ENCODE measurements at regions not wholly inside any gene's neighbourhood (a gene's known extent, or its start where the extent isn't known, plus 50 kb on each side); places are given as distances from the start of the nearest gene placed in this dataset.

DNA sequence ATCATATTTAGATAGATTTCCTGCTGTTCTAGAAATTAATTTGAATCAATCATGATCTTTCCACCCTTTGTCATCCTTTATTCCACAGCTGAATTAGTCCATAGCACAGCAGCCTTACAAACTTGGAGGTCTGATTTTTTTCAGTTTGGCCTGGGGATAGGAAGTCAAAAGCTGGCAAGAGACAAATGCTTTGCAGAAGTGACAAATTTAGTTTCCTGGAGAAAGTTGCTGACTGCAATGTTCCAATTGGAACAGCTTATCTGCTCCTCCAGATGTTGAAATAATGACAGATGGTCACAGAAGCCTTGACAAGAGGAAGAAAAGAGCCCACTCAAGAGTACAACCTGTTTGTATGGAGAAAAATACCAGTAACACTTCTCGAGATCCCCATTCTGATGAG, 1276.1 kb upstream of the CDH8 start:
- H3K4me3 ChIP-seq = no peak overlapping the region
- H3K36me3 ChIP-seq = no peaks in the 10 kb centered on the region
- H3K4me1 ChIP-seq = peaks cover 0 to 5% (median 0%) of the 10 kb centered on the region in 3 donors
- intact Hi-C loops (cut with DNase I) = no loop called here
- DNase-seq (no peak), ATAC-seq (no peak), FAIRE-seq (no peak)
- no peaks in the 10 kb centered on the region for H3K9me3 ChIP-seq
- no peak overlapping the region for H3K27ac ChIP-seq
- TF ChIP-seq, protein P1, sequence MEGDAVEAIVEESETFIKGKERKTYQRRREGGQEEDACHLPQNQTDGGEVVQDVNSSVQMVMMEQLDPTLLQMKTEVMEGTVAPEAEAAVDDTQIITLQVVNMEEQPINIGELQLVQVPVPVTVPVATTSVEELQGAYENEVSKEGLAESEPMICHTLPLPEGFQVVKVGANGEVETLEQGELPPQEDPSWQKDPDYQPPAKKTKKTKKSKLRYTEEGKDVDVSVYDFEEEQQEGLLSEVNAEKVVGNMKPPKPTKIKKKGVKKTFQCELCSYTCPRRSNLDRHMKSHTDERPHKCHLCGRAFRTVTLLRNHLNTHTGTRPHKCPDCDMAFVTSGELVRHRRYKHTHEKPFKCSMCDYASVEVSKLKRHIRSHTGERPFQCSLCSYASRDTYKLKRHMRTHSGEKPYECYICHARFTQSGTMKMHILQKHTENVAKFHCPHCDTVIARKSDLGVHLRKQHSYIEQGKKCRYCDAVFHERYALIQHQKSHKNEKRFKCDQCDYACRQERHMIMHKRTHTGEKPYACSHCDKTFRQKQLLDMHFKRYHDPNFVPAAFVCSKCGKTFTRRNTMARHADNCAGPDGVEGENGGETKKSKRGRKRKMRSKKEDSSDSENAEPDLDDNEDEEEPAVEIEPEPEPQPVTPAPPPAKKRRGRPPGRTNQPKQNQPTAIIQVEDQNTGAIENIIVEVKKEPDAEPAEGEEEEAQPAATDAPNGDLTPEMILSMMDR (IDR thresholded peaks at IDR 0.05) = no peak
- 62 to 69% methylated on average over 1 of the region's 1 CpG for WGBS, 2 donors
- peaks cover 0 to 5% (median 0%) of the 10 kb centered on the region in 4 donors for H3K27me3 ChIP-seq

DNA sequence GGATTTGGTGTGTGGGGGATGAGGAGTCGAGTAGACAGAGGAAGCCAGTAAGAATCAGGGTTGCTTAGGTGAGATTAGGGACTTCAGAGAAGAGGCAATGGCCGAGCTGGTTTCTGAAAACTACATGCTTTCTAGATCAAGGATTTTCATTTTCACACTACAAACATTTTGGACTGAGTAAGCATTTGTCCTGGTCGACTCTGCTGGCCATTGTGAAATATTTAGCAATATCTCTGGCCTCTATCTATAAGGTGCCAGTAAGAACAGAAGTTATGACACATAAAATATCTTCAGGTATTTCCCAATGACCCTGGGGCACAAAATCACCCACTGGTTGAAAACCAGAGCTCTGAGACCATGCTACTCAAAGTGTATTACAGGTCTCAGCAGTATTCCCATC, 1275.1 kb upstream of the CDH8 start:
- ATAC-seq = no peak
- intact Hi-C loops (cut with DNase I) = no loop called here
- no peak for FAIRE-seq

DNA sequence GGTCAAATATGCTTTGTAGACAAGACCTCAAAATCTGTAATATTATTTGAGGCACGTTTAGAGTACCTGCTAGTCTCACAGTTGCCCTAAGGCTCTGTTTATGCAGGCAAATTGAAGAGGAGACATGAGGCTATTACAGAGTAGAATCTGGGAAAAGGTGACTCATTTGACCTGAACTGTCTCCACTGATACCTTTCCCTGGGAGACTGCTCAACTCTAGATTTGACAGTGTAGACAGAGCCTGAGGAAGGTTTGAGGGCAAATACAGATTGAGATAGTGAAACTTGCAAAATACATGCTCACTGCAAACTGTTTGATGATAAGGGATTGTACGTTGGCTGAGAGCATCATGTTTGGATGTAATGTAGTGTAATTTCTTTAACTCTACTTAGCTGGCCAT, 1266.6 kb upstream of the CDH8 start:
- 45 to 53% methylated on average over 2 of the region's 2 CpGs for whole genome bisulfite sequencing, 2 donors
- ATAC-seq (no peak), DNase-seq (no peak), FAIRE-seq (no peak)
- H3K4me3 ChIP-seq = no peak overlapping the region
- no peaks in the 10 kb centered on the region for H3K36me3 ChIP-seq
- no peaks in the 10 kb centered on the region for H3K9me3 ChIP-seq
- no peak overlapping the region for H3K27ac ChIP-seq
- no peaks in the 10 kb centered on the region for H3K27me3 ChIP-seq
- no peaks in the 10 kb centered on the region for H3K4me1 ChIP-seq
- TF ChIP-seq, protein P1 (IDR thresholded peaks at IDR 0.05) = no peak
- intact Hi-C loops (cut with DNase I) = no loop called here

More for the DNA sequence above, 1275.1 kb upstream of the CDH8 start:
- Histone ChIP-seq H3K27ac (no peak overlapping the region), H3K27me3 (peaks cover 0 to 5% (median 0%) of the 10 kb centered on the region in 4 donors), H3K4me3 (no peak overlapping the region), H3K9me3 (no peaks in the 10 kb centered on the region), H3K4me1 (peaks cover 0 to 5% (median 0%) of the 10 kb centered on the region in 3 donors), H3K36me3 (no peaks in the 10 kb centered on the region)
- TF ChIP-seq, protein P1 (IDR thresholded peaks at IDR 0.05) = no peak
- WGBS, 2 donors = 55 to 69% methylated on average over 3 of the region's 3 CpGs
- DNase-seq = no peak

DNA sequence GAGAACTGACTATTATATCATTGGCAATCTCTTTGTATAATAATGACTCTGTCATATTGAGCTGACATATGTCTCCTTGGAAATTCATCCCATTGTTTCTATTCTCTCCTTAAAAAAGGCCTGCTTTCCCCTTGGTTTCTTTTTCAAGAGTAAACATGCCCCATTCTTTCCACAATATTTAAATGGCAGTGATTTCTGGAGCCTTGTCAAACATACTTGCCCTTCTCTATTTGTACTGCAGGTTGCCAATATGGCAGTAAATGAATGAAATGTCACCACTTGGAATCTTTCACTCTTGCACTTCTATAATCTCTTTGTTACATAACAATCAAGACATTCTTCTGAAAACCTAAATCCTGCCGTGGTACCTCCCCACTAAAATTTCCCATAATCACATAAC, 1265.1 kb upstream of the CDH8 start:
- no peak for FAIRE-seq
- H3K36me3 ChIP-seq = no peaks in the 10 kb centered on the region
- no peak for DNase-seq
- no peak for ATAC-seq
- no peak overlapping the region for H3K4me3 ChIP-seq
- no peaks in the 10 kb centered on the region for H3K4me1 ChIP-seq
- TF ChIP-seq, protein P1 (IDR thresholded peaks at IDR 0.05) = no peak
- no peak overlapping the region for H3K27ac ChIP-seq
- 22 to 31% methylated on average over 1 of the region's 1 CpG for WGBS, 2 donors
- H3K9me3 ChIP-seq = no peaks in the 10 kb centered on the region
- intact Hi-C loops (cut with DNase I) = no loop called here
- no peaks in the 10 kb centered on the region for H3K27me3 ChIP-seq

DNA sequence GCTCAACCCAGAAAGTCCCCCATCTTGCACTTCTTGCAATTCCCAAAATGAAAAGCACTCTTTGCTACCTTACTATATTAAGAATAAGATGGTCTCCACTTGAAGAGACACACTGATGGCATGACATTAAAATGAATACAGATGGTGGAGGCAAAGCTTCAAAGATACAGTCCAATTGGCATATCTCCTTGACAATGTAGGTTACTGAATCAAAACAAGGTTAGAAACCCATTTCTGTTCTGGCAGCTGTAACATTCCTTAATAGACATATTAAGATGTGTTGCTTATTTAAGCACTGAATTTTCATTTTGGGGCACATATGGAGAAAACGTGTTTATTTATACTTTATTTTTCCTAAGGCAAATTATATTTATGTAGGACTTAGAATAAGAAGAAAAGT, 1262.8 kb upstream of the CDH8 start:
- H3K4me1 ChIP-seq = no peaks in the 10 kb centered on the region
- no peak overlapping the region for H3K4me3 ChIP-seq
- ATAC-seq (no peak), DNase-seq (no peak), FAIRE-seq (no peak)
- no peaks in the 10 kb centered on the region for H3K9me3 ChIP-seq
- no peaks in the 10 kb centered on the region for H3K27me3 ChIP-seq
- intact Hi-C loops (cut with DNase I) = no loop called here
- TF ChIP-seq, protein P1 (IDR thresholded peaks at IDR 0.05) = no peak
- WGBS, 2 donors = 55 to 75% methylated on average over 1 of the region's 1 CpG
- no peaks in the 10 kb centered on the region for H3K36me3 ChIP-seq
- H3K27ac ChIP-seq = no peak overlapping the region

All from pancreas (tissue), 10 donors.